IMR-90 (cell line): ENCODE measurements at regions not wholly inside any gene's neighbourhood (a gene's known extent, or its start where the extent isn't known, plus 50 kb on each side); places are given as distances from the start of the nearest gene placed in this dataset.

Experiments
- ATAC-seq: fragments of 200-7000 bp; cut with Tn5 transposase; 2 replicates; pipeline ENCODE4 v1.9.1; 2020; ENCODE audit warnings: low read depth, mild to moderate bottlenecking, moderate library complexity
- BruUV-seq: library from RNA; stranded (reverse); fragments of 400-500 nt; replicated peaks from 2 replicates; lab custom pipeline; 2021; lab: Mats Ljungman, UMichigan
- CTCF ChIA-PET: fragments of 300-600 bp; formaldehyde crosslinking; extraction: SDS; loops from one replicate; lab custom pipeline; 2021; ENCODE audit warnings: antibody characterized with exemption; lab: Yijun Ruan, JAX
- POLR2A ChIA-PET: fragments of 300-600 bp; sonication (Branson Sonifier 250); formaldehyde crosslinking; loops from one replicate; lab custom pipeline; 2022; ENCODE audit warnings: antibody characterized with exemption; ENCODE audit not compliant: unreplicated experiment; lab: Charles Lee
- DNase-seq: peaks from one replicate; pipeline ENCODE4 v3.0.0; 2013
- H2AFZ ChIP-seq: replicated peaks from 2 replicates; pipeline ENCODE3; 2013; ENCODE audit warnings: low read length, mild to moderate bottlenecking; ENCODE audit not compliant: poor library complexity
- H2AK5ac ChIP-seq: 2 replicates; pipeline ENCODE4 v1.6.1; 2013; ENCODE audit warnings: low read depth, low read length, inconsistent platforms
- H2AK9ac ChIP-seq: replicated peaks from 2 replicates; pipeline ENCODE3; 2013; ENCODE audit warnings: mild to moderate bottlenecking, low read depth, low read length, moderate library complexity; ENCODE audit not compliant: poor library complexity
- H2BK120ac ChIP-seq: 2 replicates; pipeline ENCODE4 v1.6.1; 2013; ENCODE audit warnings: low read depth, low read length, inconsistent platforms
- H2BK15ac ChIP-seq: 3 replicates; pipeline ENCODE4 v1.6.1; 2013; ENCODE audit warnings: low read depth, low read length, inconsistent platforms
- H2BK20ac ChIP-seq: 2 replicates; pipeline ENCODE4 v1.6.1; 2013; ENCODE audit warnings: low read depth, mild to moderate bottlenecking, inconsistent platforms, low read length, moderate library complexity
- H2BK5ac ChIP-seq: 2 replicates; pipeline ENCODE4 v1.6.1; 2013; ENCODE audit warnings: mild to moderate bottlenecking, low read depth, low read length, inconsistent platforms; ENCODE audit not compliant: poor library complexity, severe bottlenecking
- H3K14ac ChIP-seq: replicated peaks from 2 replicates; pipeline ENCODE4 v1.6.1; 2013; ENCODE audit warnings: low read depth, low read length, inconsistent platforms
- H3K18ac ChIP-seq: 2 replicates; pipeline ENCODE4 v1.6.1; 2013; ENCODE audit warnings: low read depth, low read length, control low read depth
- H3K23ac ChIP-seq: 2 replicates; pipeline ENCODE4 v1.6.1; 2013; ENCODE audit warnings: low read depth, low read length, inconsistent platforms
- H3K27ac ChIP-seq: 2 replicates; pipeline ENCODE4 v1.5.1; 2013; ENCODE audit warnings: mild to moderate bottlenecking, control low read depth, low read length; ENCODE audit not compliant: insufficient read depth
- H3K27me3 ChIP-seq: 2 replicates; pipeline ENCODE4 v1.6.1; 2013; ENCODE audit warnings: low read length; ENCODE audit not compliant: control insufficient read depth, insufficient read depth
- H3K36me3 ChIP-seq: 2 replicates; pipeline ENCODE4 v1.6.1; 2013; ENCODE audit warnings: low read length, mixed read lengths; ENCODE audit not compliant: control insufficient read depth, insufficient read depth
- H3K4ac ChIP-seq: 2 replicates; pipeline ENCODE4 v1.6.1; 2013; ENCODE audit warnings: low read depth, low read length, inconsistent platforms
- H3K4me1 ChIP-seq: 2 replicates; pipeline ENCODE4 v1.6.1; 2013; ENCODE audit warnings: low read length, mixed read lengths; ENCODE audit not compliant: control insufficient read depth, insufficient read depth
- H3K4me2 ChIP-seq: 2 replicates; pipeline ENCODE4 v1.6.1; 2013; ENCODE audit warnings: low read depth, mild to moderate bottlenecking, control low read depth, low read length, moderate library complexity
- H3K4me3 ChIP-seq: 2 replicates; pipeline ENCODE4 v1.5.1; 2013; ENCODE audit warnings: low read depth, mild to moderate bottlenecking, control low read depth, low read length, moderate library complexity; ENCODE audit not compliant: insufficient read depth
- H3K56ac ChIP-seq: 2 replicates; pipeline ENCODE4 v1.6.1; 2013; ENCODE audit warnings: low read length, inconsistent platforms; ENCODE audit not compliant: insufficient read depth; ENCODE audit errors: extremely low read depth
- H3K79me1 ChIP-seq, 2 experiments: 2 replicates each; pipeline ENCODE4 v1.6.1; 2013; ENCODE audit warnings: low read length in 2 of 2, inconsistent platforms in 1 of 2, low read depth in 1 of 2
- H3K9ac ChIP-seq: 2 replicates; pipeline ENCODE4 v1.6.1; 2013; ENCODE audit warnings: low read depth, low read length, control low read depth
- H3K9me1 ChIP-seq: 2 replicates; pipeline ENCODE4 v1.6.1; 2013; ENCODE audit warnings: low read length, inconsistent platforms; ENCODE audit not compliant: insufficient read depth
- H3K9me3 ChIP-seq: 2 replicates; pipeline ENCODE4 v1.6.1; 2013; ENCODE audit warnings: low read length; ENCODE audit not compliant: control insufficient read depth, insufficient read depth
- H4K20me1 ChIP-seq: 2 replicates; pipeline ENCODE4 v1.6.1; 2013; ENCODE audit warnings: low read length, inconsistent platforms; ENCODE audit not compliant: insufficient read depth
- H4K5ac ChIP-seq: 2 replicates; pipeline ENCODE4 v1.6.1; 2013; ENCODE audit warnings: mild to moderate bottlenecking, low read depth, low read length, control low read depth
- H4K8ac ChIP-seq, 2 experiments: 2 replicates each; pipeline ENCODE4 v1.6.1; 2013; ENCODE audit warnings: low read depth in 2 of 2, low read length in 2 of 2, control low read depth in 1 of 2, inconsistent platforms in 1 of 2
- H4K91ac ChIP-seq: 2 replicates; pipeline ENCODE4 v1.6.1; 2013; ENCODE audit warnings: low read depth, low read length, inconsistent platforms; ENCODE audit not compliant: insufficient read depth
- BHLHE40 ChIP-seq: fragments of 150-350 bp; IDR thresholded peaks from 2 replicates; pipeline ENCODE4 v1.6.1; 2016; ENCODE audit warnings: mild to moderate bottlenecking, low read depth, low read length
- CEBPB ChIP-seq: IDR thresholded peaks from 2 replicates; pipeline ENCODE4 v1.6.1; 2012; ENCODE audit warnings: low read depth, low read length, improper control_type of control experiment
- CHD1 ChIP-seq: IDR thresholded peaks from 2 replicates; pipeline ENCODE4 v1.6.1; 2012; ENCODE audit warnings: low read depth, low read length, improper control_type of control experiment
- FOS ChIP-seq: fragments of 150-350 bp; IDR thresholded peaks from 2 replicates; pipeline ENCODE4 v1.6.1; 2016; ENCODE audit warnings: low read depth, low read length
- MAFK ChIP-seq: IDR thresholded peaks from 2 replicates; pipeline ENCODE4 v1.6.1; 2012; ENCODE audit warnings: low read depth, low read length, improper control_type of control experiment
- MAZ ChIP-seq: IDR thresholded peaks from 2 replicates; pipeline ENCODE4 v1.6.1; 2012; ENCODE audit warnings: low read depth, mild to moderate bottlenecking, low read length, improper control_type of control experiment, moderate library complexity, borderline replicate concordance
- MXI1 ChIP-seq: IDR thresholded peaks from 2 replicates; pipeline ENCODE4 v1.6.1; 2012; ENCODE audit warnings: low read depth, mild to moderate bottlenecking, low read length, moderate library complexity, borderline replicate concordance
- NFE2L2 ChIP-seq: fragments of 150-350 bp; IDR thresholded peaks from 2 replicates; pipeline ENCODE4 v1.6.1; 2016; ENCODE audit warnings: low read depth, mild to moderate bottlenecking, low read length
- POLR2A ChIP-seq: IDR thresholded peaks from 2 replicates; pipeline ENCODE4 v1.6.1; 2012; ENCODE audit warnings: mild to moderate bottlenecking, low read depth, low read length
- RAD21 ChIP-seq: IDR thresholded peaks from 2 replicates; pipeline ENCODE4 v1.6.1; 2012; ENCODE audit warnings: low read length, improper control_type of control experiment
- RCOR1 ChIP-seq: IDR thresholded peaks from 2 replicates; pipeline ENCODE4 v1.6.1; 2012; ENCODE audit warnings: mild to moderate bottlenecking, low read length, improper control_type of control experiment; ENCODE audit not compliant: insufficient replicate concordance
- RFX5 ChIP-seq: IDR thresholded peaks from 2 replicates; pipeline ENCODE4 v1.8.0; 2012; ENCODE audit warnings: low read depth, mild to moderate bottlenecking, low read length, moderate library complexity
- SMC3 ChIP-seq: fragments of 150-350 bp; IDR thresholded peaks from 2 replicates; pipeline ENCODE4 v1.6.1; 2016; ENCODE audit warnings: low read depth, mild to moderate bottlenecking, antibody characterized with exemption, low read length, moderate library complexity
- WGBS, 2 experiments: methylation state at CpG; one replicate each; pipeline versions ENCODE4 v1.1.5 to v1.1.7; 2013; ENCODE audit warnings: missing lambda C conversion rate in 2 of 2; ENCODE audit not compliant: insufficient read length in 1 of 2; ENCODE audit errors: extremely low coverage in 2 of 2; 5-methylcytosine and 5-hydroxymethylcytosine counted together
- dilution Hi-C: fragments of 300-500 bp; cut with HindIII; formaldehyde crosslinking; loops from one replicate; pipeline ENCODE4 v1.14.3; 2018; ENCODE audit warnings: low sequenced_read_pairs; ENCODE audit not compliant: unreplicated experiment
- in situ Hi-C: fragments of 300-500 bp; cut with MboI; formaldehyde crosslinking; loops from 3 replicates; pipeline ENCODE4 v1.14.3; 2019; ENCODE audit warnings: low sequenced_read_pairs, inconsistent platforms, mixed read lengths
- intact Hi-C: fragments of 100-400 bp; cut with micrococcal nuclease; formaldehyde crosslinking; loops from 2 replicates; pipeline ENCODE4 v1.10.0; 2022
- TF ChIP-seq, protein P1 (sequence below): fragments of 150-350 bp; IDR thresholded peaks from 2 replicates; pipeline ENCODE4 v1.6.1; 2017; ENCODE audit warnings: mild to moderate bottlenecking, antibody characterized with exemption, low read length, low read depth
- TF ChIP-seq, protein P2 (sequence below): fragments of 150-350 bp; IDR thresholded peaks from 2 replicates; pipeline ENCODE4 v1.6.1; 2016; ENCODE audit warnings: low read depth, mild to moderate bottlenecking, low read length, moderate library complexity, borderline replicate concordance
- TF ChIP-seq, protein P3 (sequence below): conservative IDR thresholded peaks from 2 replicates; pipeline ENCODE4 v1.5.1; 2012; ENCODE audit warnings: mild to moderate bottlenecking, low read depth, low read length, improper control_type of control experiment

DNA sequence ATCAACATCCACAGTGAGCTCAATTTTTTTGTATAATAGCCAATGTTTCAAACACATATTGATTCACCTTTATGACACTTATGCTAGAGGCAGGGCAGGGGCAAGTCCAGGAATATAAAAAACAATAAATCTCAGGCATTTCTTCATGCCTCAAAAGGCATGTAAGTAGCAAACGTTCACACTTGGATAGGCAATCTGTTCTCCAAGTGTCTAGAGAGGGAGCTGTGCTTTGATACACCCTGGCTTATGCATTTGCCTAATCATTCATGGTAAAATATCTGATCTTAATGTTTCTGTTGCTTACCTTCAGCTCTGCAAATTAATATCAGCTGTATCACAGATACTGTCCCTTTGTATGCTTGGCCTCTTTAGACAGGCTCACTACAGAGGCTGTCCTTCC lies 464.5 kb upstream of the SETBP1 start:
- CTCF ChIA-PET, result no interaction called here
- H2BK20ac ChIP-seq, result no peak overlapping the region
- POLR2A ChIA-PET, result no interaction called here
- no peaks in the 10 kb centered on the region for H3K9me1 ChIP-seq
- no peaks in the 10 kb centered on the region for H3K27me3 ChIP-seq
- H3K79me1 ChIP-seq, result no peaks in the 10 kb centered on the region
- no peak overlapping the region for H3K4me2 ChIP-seq
- H2BK120ac ChIP-seq, result no peak overlapping the region
- no CpG with 5 or more reads among the region's 1 CpG for WGBS, 2 experiments
- no peaks in the 10 kb centered on the region for H3K9me3 ChIP-seq
- dilution Hi-C loops, result no loop called here
- no TSS peak for BruUV-seq
- H3K4me3 ChIP-seq, result no peak overlapping the region
- no peak overlapping the region for H3K18ac ChIP-seq
- no peak overlapping the region for H4K91ac ChIP-seq
- ATAC-seq (no peak), DNase-seq (no peak)
- H3K4me1 ChIP-seq, result no peaks in the 10 kb centered on the region
- H4K5ac ChIP-seq, result no peak overlapping the region
- H4K20me1 ChIP-seq, result no peaks in the 10 kb centered on the region
- no peak overlapping the region for H3K4ac ChIP-seq
- no peak overlapping the region for H2BK5ac ChIP-seq
- H2BK15ac ChIP-seq, result no peak overlapping the region
- H3K56ac ChIP-seq, result no peak overlapping the region
- H3K36me3 ChIP-seq, result no peaks in the 10 kb centered on the region
- no peak overlapping the region for H3K14ac ChIP-seq
- no peak overlapping the region for H3K27ac ChIP-seq
- TF ChIP-seq, protein P1, sequence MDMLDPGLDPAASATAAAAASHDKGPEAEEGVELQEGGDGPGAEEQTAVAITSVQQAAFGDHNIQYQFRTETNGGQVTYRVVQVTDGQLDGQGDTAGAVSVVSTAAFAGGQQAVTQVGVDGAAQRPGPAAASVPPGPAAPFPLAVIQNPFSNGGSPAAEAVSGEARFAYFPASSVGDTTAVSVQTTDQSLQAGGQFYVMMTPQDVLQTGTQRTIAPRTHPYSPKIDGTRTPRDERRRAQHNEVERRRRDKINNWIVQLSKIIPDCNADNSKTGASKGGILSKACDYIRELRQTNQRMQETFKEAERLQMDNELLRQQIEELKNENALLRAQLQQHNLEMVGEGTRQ, result no peak
- TF ChIP-seq CHD1, result no peak
- TF ChIP-seq RCOR1, result no peak
- TF ChIP-seq BHLHE40, result no peak
- TF ChIP-seq MAZ, result no peak
- TF ChIP-seq SMC3, result no peak
- no peak for TF ChIP-seq NFE2L2
- TF ChIP-seq RFX5, result no peak
- TF ChIP-seq, protein P2, sequence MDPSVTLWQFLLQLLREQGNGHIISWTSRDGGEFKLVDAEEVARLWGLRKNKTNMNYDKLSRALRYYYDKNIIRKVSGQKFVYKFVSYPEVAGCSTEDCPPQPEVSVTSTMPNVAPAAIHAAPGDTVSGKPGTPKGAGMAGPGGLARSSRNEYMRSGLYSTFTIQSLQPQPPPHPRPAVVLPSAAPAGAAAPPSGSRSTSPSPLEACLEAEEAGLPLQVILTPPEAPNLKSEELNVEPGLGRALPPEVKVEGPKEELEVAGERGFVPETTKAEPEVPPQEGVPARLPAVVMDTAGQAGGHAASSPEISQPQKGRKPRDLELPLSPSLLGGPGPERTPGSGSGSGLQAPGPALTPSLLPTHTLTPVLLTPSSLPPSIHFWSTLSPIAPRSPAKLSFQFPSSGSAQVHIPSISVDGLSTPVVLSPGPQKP, result no peak
- no peak for TF ChIP-seq FOS
- TF ChIP-seq POLR2A, result no peak
- no peak for TF ChIP-seq RAD21
- no peak for TF ChIP-seq MXI1
- TF ChIP-seq MAFK, result no peak
- no peak for TF ChIP-seq CEBPB
- TF ChIP-seq, protein P3, sequence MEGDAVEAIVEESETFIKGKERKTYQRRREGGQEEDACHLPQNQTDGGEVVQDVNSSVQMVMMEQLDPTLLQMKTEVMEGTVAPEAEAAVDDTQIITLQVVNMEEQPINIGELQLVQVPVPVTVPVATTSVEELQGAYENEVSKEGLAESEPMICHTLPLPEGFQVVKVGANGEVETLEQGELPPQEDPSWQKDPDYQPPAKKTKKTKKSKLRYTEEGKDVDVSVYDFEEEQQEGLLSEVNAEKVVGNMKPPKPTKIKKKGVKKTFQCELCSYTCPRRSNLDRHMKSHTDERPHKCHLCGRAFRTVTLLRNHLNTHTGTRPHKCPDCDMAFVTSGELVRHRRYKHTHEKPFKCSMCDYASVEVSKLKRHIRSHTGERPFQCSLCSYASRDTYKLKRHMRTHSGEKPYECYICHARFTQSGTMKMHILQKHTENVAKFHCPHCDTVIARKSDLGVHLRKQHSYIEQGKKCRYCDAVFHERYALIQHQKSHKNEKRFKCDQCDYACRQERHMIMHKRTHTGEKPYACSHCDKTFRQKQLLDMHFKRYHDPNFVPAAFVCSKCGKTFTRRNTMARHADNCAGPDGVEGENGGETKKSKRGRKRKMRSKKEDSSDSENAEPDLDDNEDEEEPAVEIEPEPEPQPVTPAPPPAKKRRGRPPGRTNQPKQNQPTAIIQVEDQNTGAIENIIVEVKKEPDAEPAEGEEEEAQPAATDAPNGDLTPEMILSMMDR, result no peak
- in situ Hi-C loops, result no loop called here
- H2AK5ac ChIP-seq, result no peak overlapping the region
- no peak overlapping the region for H4K8ac ChIP-seq
- no peak overlapping the region for H2AK9ac ChIP-seq
- H2AFZ ChIP-seq, result no peak overlapping the region
- H3K23ac ChIP-seq, result no peak overlapping the region
- intact Hi-C loops, result no loop called here
- no peak overlapping the region for H3K9ac ChIP-seq
